ENCODE measurements at regions not wholly inside any gene's neighbourhood (a gene's known extent, or its start where the extent isn't known, plus 50 kb on each side); places are given as distances from the start of the nearest gene placed in this dataset.

GRCh38 chr5:38642189-38642911, 85.9 kb upstream of the LIFR start:
- no peak for TF ChIP-seq CTCF (IDR thresholded peaks at IDR 0.05 in 8 of 11, conservative IDR thresholded peaks at IDR 0.05 in 3 of 11)
- TF ChIP-seq POLR2A (IDR thresholded peaks at IDR 0.05) = no peak
- TF ChIP-seq POLR2AphosphoS5 (IDR thresholded peaks at IDR 0.05) = no peak

All from spleen (tissue), 7 donors.